ENCODE measurements at regions not wholly inside any gene's neighbourhood (a gene's known extent, or its start where the extent isn't known, plus 50 kb on each side); places are given as distances from the start of the nearest gene placed in this dataset.

DNA sequence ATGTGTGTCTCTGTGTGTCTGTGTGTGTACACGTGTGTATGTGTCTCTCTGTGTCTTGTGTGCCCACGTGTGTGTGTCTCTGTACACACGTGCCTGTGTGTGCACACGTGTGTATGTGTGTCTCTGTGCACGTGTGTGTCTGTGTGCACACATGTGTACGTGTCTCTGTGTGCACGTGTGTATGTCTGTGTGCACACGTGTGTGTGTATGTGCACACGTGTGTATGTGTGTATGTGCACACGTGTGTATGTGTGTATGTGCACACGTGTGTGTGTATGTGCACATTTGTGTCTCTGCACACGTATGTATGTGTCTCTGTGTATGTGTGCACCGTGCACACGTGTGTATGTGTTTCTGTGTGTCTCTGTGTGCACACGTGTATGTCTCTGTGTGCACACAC is 248.7 kb upstream of the SHH start:
- no peak overlapping the region for H3K4me2 ChIP-seq
- H3K79me2 ChIP-seq (replicated peaks; ENCODE audit: insufficient read depth) = no peaks in the 10 kb centered on the region
- H3K36me3 ChIP-seq (ENCODE audit: insufficient read depth) = no peaks in the 10 kb centered on the region
- H3F3A ChIP-seq (replicated peaks; ENCODE audit: low read depth) = peaks cover 8% of the 10 kb centered on the region
- H3K27ac Mint-ChIP-seq = no peak overlapping the region
- H3K4me1 ChIP-seq (ENCODE audit: insufficient read depth) = no peaks in the 10 kb centered on the region
- no peak for ATAC-seq
- peaks cover 3% of the 10 kb centered on the region; the same call in 2 of the 3 replicates for H3K36me3 Mint-ChIP-seq (ENCODE audit: low read depth)
- H3K9me3 Mint-ChIP-seq = peaks cover 30% of the 10 kb centered on the region
- no peak overlapping the region for H2AFZ ChIP-seq
- no peak overlapping the region for H3K4me3 ChIP-seq
- no peak for DNase-seq (ENCODE audit: low spot score)
- H3K27me3 Mint-ChIP-seq (ENCODE audit: insufficient read depth, low read depth, poor library complexity) = peaks cover 16% of the 10 kb centered on the region
- H3K9me2 ChIP-seq (ENCODE audit: insufficient read depth) = no peaks in the 10 kb centered on the region
- TF ChIP-seq CREB1 (CRISPR knock-in tag; IDR thresholded peaks at IDR 0.05; ENCODE audit: low read depth) (no peak), EZH2 (IDR thresholded peaks at IDR 0.05; ENCODE audit: low read depth, unreplicated experiment) (no peak), POLR2AphosphoS5 (IDR thresholded peaks at IDR 0.05; ENCODE audit: low read depth) (no peak), STAT1 (IDR thresholded peaks at IDR 0.05; ENCODE audit: unreplicated experiment) (no peak), JUNB (IDR thresholded peaks at IDR 0.05; ENCODE audit: unreplicated experiment) (no peak), ZNF114 (CRISPR knock-in tag; IDR thresholded peaks at IDR 0.05) (no peak), EZH2phosphoT487 (IDR thresholded peaks at IDR 0.05; ENCODE audit: unreplicated experiment) (no peak), ZNF331 (CRISPR knock-in tag; IDR thresholded peaks at IDR 0.05; ENCODE audit: low read depth) (no peak), NANOG (IDR thresholded peaks at IDR 0.05; ENCODE audit: borderline replicate concordance) (no peak)
- TF ChIP-seq, protein P1, sequence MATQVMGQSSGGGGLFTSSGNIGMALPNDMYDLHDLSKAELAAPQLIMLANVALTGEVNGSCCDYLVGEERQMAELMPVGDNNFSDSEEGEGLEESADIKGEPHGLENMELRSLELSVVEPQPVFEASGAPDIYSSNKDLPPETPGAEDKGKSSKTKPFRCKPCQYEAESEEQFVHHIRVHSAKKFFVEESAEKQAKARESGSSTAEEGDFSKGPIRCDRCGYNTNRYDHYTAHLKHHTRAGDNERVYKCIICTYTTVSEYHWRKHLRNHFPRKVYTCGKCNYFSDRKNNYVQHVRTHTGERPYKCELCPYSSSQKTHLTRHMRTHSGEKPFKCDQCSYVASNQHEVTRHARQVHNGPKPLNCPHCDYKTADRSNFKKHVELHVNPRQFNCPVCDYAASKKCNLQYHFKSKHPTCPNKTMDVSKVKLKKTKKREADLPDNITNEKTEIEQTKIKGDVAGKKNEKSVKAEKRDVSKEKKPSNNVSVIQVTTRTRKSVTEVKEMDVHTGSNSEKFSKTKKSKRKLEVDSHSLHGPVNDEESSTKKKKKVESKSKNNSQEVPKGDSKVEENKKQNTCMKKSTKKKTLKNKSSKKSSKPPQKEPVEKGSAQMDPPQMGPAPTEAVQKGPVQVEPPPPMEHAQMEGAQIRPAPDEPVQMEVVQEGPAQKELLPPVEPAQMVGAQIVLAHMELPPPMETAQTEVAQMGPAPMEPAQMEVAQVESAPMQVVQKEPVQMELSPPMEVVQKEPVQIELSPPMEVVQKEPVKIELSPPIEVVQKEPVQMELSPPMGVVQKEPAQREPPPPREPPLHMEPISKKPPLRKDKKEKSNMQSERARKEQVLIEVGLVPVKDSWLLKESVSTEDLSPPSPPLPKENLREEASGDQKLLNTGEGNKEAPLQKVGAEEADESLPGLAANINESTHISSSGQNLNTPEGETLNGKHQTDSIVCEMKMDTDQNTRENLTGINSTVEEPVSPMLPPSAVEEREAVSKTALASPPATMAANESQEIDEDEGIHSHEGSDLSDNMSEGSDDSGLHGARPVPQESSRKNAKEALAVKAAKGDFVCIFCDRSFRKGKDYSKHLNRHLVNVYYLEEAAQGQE (IDR thresholded peaks at IDR 0.05; ENCODE audit: unreplicated experiment) = no peak
- TF ChIP-seq, protein P2, sequence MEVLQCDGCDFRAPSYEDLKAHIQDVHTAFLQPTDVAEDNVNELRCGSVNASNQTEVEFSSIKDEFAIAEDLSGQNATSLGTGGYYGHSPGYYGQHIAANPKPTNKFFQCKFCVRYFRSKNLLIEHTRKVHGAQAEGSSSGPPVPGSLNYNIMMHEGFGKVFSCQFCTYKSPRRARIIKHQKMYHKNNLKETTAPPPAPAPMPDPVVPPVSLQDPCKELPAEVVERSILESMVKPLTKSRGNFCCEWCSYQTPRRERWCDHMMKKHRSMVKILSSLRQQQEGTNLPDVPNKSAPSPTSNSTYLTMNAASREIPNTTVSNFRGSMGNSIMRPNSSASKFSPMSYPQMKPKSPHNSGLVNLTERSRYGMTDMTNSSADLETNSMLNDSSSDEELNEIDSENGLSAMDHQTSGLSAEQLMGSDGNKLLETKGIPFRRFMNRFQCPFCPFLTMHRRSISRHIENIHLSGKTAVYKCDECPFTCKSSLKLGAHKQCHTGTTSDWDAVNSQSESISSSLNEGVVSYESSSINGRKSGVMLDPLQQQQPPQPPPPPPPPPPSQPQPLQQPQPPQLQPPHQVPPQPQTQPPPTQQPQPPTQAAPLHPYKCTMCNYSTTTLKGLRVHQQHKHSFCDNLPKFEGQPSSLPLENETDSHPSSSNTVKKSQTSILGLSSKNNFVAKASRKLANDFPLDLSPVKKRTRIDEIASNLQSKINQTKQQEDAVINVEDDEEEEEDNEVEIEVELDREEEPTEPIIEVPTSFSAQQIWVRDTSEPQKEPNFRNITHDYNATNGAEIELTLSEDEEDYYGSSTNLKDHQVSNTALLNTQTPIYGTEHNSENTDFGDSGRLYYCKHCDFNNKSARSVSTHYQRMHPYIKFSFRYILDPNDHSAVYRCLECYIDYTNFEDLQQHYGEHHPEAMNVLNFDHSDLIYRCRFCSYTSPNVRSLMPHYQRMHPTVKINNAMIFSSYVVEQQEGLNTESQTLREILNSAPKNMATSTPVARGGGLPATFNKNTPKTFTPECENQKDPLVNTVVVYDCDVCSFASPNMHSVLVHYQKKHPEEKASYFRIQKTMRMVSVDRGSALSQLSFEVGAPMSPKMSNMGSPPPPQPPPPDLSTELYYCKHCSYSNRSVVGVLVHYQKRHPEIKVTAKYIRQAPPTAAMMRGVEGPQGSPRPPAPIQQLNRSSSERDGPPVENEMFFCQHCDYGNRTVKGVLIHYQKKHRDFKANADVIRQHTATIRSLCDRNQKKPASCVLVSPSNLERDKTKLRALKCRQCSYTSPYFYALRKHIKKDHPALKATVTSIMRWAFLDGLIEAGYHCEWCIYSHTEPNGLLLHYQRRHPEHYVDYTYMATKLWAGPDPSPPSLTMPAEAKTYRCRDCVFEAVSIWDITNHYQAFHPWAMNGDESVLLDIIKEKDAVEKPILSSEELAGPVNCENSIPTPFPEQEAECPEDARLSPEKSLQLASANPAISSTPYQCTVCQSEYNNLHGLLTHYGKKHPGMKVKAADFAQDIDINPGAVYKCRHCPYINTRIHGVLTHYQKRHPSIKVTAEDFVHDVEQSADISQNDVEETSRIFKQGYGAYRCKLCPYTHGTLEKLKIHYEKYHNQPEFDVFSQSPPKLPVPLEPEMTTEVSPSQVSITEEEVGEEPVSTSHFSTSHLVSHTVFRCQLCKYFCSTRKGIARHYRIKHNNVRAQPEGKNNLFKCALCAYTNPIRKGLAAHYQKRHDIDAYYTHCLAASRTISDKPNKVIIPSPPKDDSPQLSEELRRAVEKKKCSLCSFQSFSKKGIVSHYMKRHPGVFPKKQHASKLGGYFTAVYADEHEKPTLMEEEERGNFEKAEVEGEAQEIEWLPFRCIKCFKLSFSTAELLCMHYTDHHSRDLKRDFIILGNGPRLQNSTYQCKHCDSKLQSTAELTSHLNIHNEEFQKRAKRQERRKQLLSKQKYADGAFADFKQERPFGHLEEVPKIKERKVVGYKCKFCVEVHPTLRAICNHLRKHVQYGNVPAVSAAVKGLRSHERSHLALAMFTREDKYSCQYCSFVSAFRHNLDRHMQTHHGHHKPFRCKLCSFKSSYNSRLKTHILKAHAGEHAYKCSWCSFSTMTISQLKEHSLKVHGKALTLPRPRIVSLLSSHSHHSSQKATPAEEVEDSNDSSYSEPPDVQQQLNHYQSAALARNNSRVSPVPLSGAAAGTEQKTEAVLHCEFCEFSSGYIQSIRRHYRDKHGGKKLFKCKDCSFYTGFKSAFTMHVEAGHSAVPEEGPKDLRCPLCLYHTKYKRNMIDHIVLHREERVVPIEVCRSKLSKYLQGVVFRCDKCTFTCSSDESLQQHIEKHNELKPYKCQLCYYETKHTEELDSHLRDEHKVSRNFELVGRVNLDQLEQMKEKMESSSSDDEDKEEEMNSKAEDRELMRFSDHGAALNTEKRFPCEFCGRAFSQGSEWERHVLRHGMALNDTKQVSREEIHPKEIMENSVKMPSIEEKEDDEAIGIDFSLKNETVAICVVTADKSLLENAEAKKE (CRISPR knock-in tag; IDR thresholded peaks at IDR 0.05) = no peak
- TF ChIP-seq, protein P3, sequence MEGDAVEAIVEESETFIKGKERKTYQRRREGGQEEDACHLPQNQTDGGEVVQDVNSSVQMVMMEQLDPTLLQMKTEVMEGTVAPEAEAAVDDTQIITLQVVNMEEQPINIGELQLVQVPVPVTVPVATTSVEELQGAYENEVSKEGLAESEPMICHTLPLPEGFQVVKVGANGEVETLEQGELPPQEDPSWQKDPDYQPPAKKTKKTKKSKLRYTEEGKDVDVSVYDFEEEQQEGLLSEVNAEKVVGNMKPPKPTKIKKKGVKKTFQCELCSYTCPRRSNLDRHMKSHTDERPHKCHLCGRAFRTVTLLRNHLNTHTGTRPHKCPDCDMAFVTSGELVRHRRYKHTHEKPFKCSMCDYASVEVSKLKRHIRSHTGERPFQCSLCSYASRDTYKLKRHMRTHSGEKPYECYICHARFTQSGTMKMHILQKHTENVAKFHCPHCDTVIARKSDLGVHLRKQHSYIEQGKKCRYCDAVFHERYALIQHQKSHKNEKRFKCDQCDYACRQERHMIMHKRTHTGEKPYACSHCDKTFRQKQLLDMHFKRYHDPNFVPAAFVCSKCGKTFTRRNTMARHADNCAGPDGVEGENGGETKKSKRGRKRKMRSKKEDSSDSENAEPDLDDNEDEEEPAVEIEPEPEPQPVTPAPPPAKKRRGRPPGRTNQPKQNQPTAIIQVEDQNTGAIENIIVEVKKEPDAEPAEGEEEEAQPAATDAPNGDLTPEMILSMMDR (conservative IDR thresholded peaks at IDR 0.05; ENCODE audit: low read depth in 2 of 2) = no peak
- TF ChIP-seq, protein P4, sequence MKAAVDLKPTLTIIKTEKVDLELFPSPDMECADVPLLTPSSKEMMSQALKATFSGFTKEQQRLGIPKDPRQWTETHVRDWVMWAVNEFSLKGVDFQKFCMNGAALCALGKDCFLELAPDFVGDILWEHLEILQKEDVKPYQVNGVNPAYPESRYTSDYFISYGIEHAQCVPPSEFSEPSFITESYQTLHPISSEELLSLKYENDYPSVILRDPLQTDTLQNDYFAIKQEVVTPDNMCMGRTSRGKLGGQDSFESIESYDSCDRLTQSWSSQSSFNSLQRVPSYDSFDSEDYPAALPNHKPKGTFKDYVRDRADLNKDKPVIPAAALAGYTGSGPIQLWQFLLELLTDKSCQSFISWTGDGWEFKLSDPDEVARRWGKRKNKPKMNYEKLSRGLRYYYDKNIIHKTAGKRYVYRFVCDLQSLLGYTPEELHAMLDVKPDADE (IDR thresholded peaks at IDR 0.05) = no peak
- no peaks in the 10 kb centered on the region; the same call in 2 of the 3 replicates for H3K4me1 Mint-ChIP-seq
- no peak overlapping the region for H3K27ac ChIP-seq (ENCODE audit: low read depth)
- no peaks in the 10 kb centered on the region for H3K27me3 ChIP-seq (ENCODE audit: insufficient read depth)
- H3K4me3 Mint-ChIP-seq = no peak overlapping the region
- H4K20me1 ChIP-seq (replicated peaks; ENCODE audit: insufficient read depth) = no peaks in the 10 kb centered on the region

Measured in GM23338 (cell line).